WI38 (cell line): ENCODE measurements at regions not wholly inside any gene's neighbourhood (a gene's known extent, or its start where the extent isn't known, plus 50 kb on each side); places are given as distances from the start of the nearest gene placed in this dataset.

ENCODE experiments used
- H3K4me3 ChIP-seq: 2 replicates; pipeline ENCODE4 v1.5.1; 2011; ENCODE audit warnings: low read depth, mild to moderate bottlenecking, control low read depth, low read length
- CTCF ChIP-seq: IDR thresholded peaks from 2 replicates; pipeline ENCODE4 v1.5.1; 2012; ENCODE audit warnings: low read depth, mild to moderate bottlenecking, control low read depth, low read length

DNA sequence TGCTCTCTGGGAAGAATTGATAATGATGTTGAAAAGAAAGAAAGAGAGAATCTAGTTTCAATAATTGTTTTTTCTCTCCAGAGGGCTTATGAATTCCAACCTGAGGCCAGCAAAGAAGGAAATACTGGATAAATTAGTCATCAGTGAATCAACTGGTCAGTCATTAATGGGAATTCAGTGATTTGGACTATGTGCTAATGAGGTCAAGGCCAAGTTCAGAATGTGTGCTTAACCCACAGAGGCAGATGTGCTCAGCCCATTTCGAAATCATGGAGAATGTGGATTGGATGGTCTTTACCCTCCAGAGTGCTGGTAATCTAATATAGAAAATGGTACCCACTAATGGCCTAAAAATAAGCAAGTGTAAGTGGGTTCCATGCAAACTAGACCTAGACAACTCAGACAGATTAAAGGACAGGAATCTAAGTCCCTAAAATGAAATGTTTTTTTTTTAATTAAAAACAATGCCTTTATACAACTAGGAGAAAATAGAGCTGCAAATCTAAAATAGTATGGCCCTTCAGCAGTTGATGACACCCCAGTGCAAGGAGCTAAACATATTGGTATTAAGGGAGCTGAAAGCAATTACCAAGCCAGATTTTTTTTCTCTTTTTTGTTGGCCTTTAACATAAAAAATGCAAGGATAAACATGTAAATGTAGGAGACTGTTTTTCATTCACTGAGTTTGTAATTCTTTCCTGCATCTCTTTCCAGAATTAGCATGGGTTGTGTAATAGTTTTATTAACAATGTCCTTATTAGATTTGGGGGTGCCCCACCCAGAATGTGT, 296.9 kb downstream of the SATB2 start:
- no peak overlapping the region for H3K4me3 ChIP-seq
- no peak for TF ChIP-seq CTCF

DNA sequence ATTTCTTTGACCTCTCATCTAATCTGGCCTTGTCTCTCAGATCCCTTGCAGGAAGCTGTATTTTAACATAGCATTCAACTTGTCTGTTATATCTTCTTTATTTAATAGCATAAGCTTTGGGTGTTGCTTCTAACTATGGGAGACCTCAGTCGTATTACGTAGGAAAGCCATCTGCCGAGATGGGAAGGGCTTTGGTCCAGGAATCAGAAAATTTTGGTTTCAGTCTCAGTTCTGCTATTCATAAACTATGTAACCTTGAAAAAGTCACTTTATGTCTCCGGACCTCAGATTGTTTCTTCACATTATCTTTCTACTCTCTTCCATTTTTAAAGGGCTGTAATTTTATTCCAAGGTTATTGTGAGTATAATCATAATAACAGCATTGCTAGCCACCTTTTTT, 297.7 kb downstream of the SATB2 start:
- TF ChIP-seq CTCF: no peak
- H3K4me3 ChIP-seq: no peak overlapping the region

DNA sequence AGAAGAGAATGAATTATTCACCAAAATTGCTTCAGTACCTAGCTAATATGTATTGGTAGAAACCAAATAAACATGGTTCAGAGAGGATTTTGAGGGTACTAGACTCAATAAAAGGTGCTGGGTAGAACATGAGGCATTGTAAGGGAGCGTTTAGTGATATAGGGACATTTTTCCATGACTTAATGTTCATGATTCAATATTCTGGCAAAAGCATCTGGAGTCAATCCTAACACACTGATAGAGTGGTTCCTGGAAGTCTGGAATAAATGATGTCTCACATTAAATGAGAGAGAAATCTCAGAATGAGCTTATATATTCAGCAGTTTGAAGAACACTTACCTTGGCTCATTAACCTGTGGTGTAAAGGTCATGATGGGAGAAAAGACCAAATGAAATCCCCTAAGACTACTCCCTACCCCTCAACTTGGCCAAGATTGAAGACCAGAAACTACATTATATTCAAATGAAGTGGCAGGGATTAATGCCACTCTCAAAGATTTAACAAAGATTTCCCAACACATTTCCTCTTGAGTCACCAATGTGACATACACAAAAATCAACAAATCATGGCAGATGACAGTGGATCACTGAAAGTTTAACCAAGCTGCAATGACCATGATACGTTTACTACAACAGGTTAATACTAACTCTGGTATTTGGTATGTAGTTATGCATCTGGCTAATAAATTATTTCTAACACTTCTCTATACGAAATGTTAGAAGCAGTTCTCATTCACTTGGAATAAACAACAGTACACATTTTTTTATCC, 309.5 kb downstream of the SATB2 start:
- no peak for TF ChIP-seq CTCF
- no peak overlapping the region for H3K4me3 ChIP-seq

DNA sequence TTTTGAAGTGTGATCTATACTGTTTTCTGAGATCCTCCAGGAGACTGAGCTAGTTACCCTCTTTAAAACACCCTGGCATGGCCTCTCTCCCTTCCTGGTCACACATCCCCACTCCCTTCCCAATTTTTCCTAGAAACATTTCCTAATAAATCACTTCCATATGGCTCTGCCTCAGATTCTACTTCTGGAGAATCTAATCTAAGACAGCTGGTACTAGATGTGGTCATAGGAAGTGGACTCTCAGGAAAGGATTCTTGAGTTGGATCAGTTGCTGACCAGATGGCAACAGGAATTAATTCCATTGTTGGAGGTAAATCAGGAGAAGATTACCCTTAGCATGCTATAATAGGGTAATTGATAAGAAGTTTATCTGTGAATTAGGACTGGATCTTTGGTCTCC, 310.5 kb downstream of the SATB2 start:
- TF ChIP-seq CTCF: no peak
- H3K4me3 ChIP-seq: no peak overlapping the region

GRCh38 chr2:199144546-199144945, 313.2 kb downstream of the SATB2 start:
- no peak for TF ChIP-seq CTCF
- H3K4me3 ChIP-seq: no peak overlapping the region

DNA sequence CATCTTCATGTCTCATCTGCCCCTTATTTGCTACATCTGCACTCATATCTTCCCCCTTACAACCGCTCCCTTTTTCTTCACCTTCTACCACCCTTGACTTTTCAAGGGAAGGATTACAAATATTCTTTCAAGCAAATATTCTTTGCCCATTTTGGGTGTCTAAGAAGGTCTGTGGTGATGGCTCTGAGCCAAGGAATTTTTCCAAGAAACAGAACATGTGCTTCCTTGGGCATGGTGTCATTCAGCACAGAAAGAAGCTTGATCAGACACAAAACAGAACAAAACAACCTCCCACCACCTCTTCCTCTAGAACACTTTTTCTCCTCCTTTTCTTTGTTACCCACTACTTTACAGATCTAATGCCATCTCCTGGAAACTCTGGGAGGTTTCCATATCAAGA, 313.7 kb downstream of the SATB2 start:
- TF ChIP-seq CTCF: no peak
- no peak overlapping the region for H3K4me3 ChIP-seq

- no peak for TF ChIP-seq CTCF
- H3K4me3 ChIP-seq: no peak overlapping the region
Measured at GRCh38 chr2:199136681-199137080, 321.1 kb downstream of the SATB2 start.
